ENCODE measurements at regions not wholly inside any gene's neighbourhood (a gene's known extent, or its start where the extent isn't known, plus 50 kb on each side); places are given as distances from the start of the nearest gene placed in this dataset.
A peak's percentile ranks its signal among the peaks of the same experiment; 100 is the strongest.

DNA sequence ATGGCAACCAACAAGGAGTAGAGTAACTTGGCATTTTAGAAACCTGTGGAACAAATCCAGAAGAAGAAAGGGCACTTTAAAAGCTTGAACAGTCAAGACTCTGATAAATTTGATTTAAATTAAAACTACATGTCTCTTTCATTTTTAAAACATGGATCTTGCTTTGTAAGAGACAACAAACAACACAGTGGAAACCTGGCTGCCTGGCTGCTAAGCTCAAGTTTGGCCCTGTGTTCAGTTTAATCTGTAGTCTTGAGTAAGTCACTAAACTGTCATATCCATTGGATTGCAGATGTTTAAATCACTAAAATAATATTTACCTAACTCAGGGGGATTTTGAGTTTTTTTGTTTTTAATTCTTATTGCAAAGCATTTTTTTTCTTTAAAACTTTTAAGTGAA is 374.9 kb upstream of the SEMA3D start:
- H3K27ac ChIP-seq (ENCODE audit: control insufficient read depth, insufficient read depth, low read length): no peak overlapping the region
- H3K4me3 ChIP-seq (ENCODE audit: control insufficient read depth in 2 of 3, extremely low read depth in 1 of 3, insufficient read depth in 2 of 3, low read depth in 1 of 3, low read length in 3 of 3): no peak overlapping the region
- no peak for DNase-seq (ENCODE audit: low read depth, low spot score)
- no peak overlapping the region for H2AFZ ChIP-seq (ENCODE audit: control insufficient read depth, low read length)
- no peaks in the 10 kb centered on the region for H3K79me2 ChIP-seq (ENCODE audit: control insufficient read depth, insufficient read depth, low read length)
- H4K20me1 ChIP-seq (ENCODE audit: control insufficient read depth, extremely low read depth, insufficient read depth, low read length): no peaks in the 10 kb centered on the region
- H3K9me3 ChIP-seq (ENCODE audit: control insufficient read depth, low read depth, low read length): no peaks in the 10 kb centered on the region
- H3K4me2 ChIP-seq (ENCODE audit: control insufficient read depth, extremely low read depth, insufficient read depth, low read depth, low read length): no peak overlapping the region
- FAIRE-seq: no peak
- no peaks in the 10 kb centered on the region for H3K4me1 ChIP-seq (ENCODE audit: control insufficient read depth, extremely low read depth, insufficient read depth, low read length)
- TF ChIP-seq, protein P1, sequence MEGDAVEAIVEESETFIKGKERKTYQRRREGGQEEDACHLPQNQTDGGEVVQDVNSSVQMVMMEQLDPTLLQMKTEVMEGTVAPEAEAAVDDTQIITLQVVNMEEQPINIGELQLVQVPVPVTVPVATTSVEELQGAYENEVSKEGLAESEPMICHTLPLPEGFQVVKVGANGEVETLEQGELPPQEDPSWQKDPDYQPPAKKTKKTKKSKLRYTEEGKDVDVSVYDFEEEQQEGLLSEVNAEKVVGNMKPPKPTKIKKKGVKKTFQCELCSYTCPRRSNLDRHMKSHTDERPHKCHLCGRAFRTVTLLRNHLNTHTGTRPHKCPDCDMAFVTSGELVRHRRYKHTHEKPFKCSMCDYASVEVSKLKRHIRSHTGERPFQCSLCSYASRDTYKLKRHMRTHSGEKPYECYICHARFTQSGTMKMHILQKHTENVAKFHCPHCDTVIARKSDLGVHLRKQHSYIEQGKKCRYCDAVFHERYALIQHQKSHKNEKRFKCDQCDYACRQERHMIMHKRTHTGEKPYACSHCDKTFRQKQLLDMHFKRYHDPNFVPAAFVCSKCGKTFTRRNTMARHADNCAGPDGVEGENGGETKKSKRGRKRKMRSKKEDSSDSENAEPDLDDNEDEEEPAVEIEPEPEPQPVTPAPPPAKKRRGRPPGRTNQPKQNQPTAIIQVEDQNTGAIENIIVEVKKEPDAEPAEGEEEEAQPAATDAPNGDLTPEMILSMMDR (optimal IDR thresholded peaks at IDR 0.05 in 1 of 3, IDR thresholded peaks at IDR 0.05 in 1 of 3, conservative IDR thresholded peaks at IDR 0.05 in 1 of 3; ENCODE audit: extremely low read depth in 1 of 3, insufficient read depth in 2 of 3, low read length in 3 of 3): no peak
- TF ChIP-seq EZH2 (IDR thresholded peaks at IDR 0.05; ENCODE audit: low read length): no peak
- H3K36me3 ChIP-seq (ENCODE audit: control insufficient read depth in 2 of 2, extremely low read depth in 1 of 2, insufficient read depth in 2 of 2, low read length in 2 of 2): no peaks in the 10 kb centered on the region
- no peaks in the 10 kb centered on the region for H3K27me3 ChIP-seq (ENCODE audit: control insufficient read depth, extremely low read depth, insufficient read depth, low read length)
- H3K9ac ChIP-seq (ENCODE audit: control insufficient read depth, extremely low read depth, insufficient read depth, low read length): no peak overlapping the region
- dilution Hi-C loops (cut with MboI; ENCODE audit: extremely low pct_ligation_motif_present, low sequenced_read_pairs): no loop called here
- no peaks in the 10 kb centered on the region for H3K9me1 ChIP-seq (ENCODE audit: control insufficient read depth, extremely low read depth, insufficient read depth, low read length)

DNA sequence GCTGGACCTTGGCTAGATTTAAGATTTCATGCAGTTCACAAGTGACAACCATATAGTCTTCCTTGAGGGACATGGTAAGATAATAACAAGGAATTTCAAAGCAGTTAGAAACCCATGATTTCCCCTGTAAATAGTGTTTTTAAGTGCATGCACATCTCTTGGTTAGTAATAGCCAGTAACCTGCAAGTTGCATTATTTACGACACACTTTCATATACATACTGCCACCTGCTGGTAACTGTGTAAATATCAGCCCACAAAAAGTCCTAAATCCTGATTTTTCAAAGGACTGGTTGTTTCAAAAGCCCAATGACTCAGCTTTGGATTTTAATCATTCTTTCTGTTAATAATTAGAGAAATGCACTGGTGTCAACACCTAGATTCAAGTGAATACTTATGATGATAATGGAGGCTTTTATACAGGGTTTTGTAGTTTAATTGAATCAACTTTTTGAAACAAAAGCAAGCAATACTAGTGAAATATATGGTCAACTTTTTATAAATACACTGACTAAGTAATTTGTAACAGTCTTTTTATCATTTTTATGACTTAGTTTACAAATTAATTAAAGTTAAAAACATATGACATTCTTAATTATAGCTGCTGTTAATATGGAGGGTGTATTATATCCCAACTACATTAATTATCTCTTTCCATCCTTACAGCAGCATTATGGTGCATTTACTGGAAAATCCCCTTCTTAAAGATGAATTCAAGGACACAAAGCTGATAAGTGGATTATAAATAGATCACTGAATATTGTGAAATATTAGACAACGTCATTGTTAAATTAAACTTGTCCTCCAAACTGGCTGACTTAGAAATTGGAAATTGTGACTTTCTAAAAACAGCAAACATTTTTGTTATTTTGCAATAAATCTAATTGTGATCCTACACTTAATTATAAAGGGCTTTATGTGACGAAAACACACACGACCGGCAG is 367.7 kb upstream of the SEMA3D start:
- Histone ChIP-seq H3K79me2 (ENCODE audit: control insufficient read depth, insufficient read depth, low read length) (no peaks in the 10 kb centered on the region), H4K20me1 (ENCODE audit: control insufficient read depth, extremely low read depth, insufficient read depth, low read length) (no peaks in the 10 kb centered on the region), H3K9me3 (ENCODE audit: control insufficient read depth, low read depth, low read length) (no peaks in the 10 kb centered on the region), H3K4me3 (ENCODE audit: control insufficient read depth in 2 of 3, extremely low read depth in 1 of 3, insufficient read depth in 2 of 3, low read depth in 1 of 3, low read length in 3 of 3) (no peak overlapping the region), H3K27ac (ENCODE audit: control insufficient read depth, insufficient read depth, low read length) (no peak overlapping the region), H3K4me2 (ENCODE audit: control insufficient read depth, extremely low read depth, insufficient read depth, low read depth, low read length) (no peak overlapping the region), H3K4me1 (ENCODE audit: control insufficient read depth, extremely low read depth, insufficient read depth, low read length) (no peaks in the 10 kb centered on the region), H3K36me3 (ENCODE audit: control insufficient read depth in 2 of 2, extremely low read depth in 1 of 2, insufficient read depth in 2 of 2, low read length in 2 of 2) (no peaks in the 10 kb centered on the region), H3K9me1 (ENCODE audit: control insufficient read depth, extremely low read depth, insufficient read depth, low read length) (no peaks in the 10 kb centered on the region), H3K27me3 (ENCODE audit: control insufficient read depth, extremely low read depth, insufficient read depth, low read length) (no peaks in the 10 kb centered on the region), H2AFZ (ENCODE audit: control insufficient read depth, low read length) (no peak overlapping the region), H3K9ac (ENCODE audit: control insufficient read depth, extremely low read depth, insufficient read depth, low read length) (no peak overlapping the region)
- DNase-seq (ENCODE audit: low read depth, low spot score) (peak; percentile 13), FAIRE-seq (peak; percentile 82)
- TF ChIP-seq, protein P1 (optimal IDR thresholded peaks at IDR 0.05 in 1 of 3, IDR thresholded peaks at IDR 0.05 in 1 of 3, conservative IDR thresholded peaks at IDR 0.05 in 1 of 3; ENCODE audit: extremely low read depth in 1 of 3, insufficient read depth in 2 of 3, low read length in 3 of 3): peak in 2 of 3 experiments; percentile 45 to 57
- TF ChIP-seq EZH2 (IDR thresholded peaks at IDR 0.05; ENCODE audit: low read length): no peak
- dilution Hi-C loops (cut with MboI; ENCODE audit: extremely low pct_ligation_motif_present, low sequenced_read_pairs): no loop called here

Data from keratinocyte (primary cell).